CD14-positive monocyte (primary cell): ENCODE measurements at regions not wholly inside any gene's neighbourhood (a gene's known extent, or its start where the extent isn't known, plus 50 kb on each side); places are given as distances from the start of the nearest gene placed in this dataset.

Source experiments
- DNase-seq, 3 donors: peaks; one replicate each; pipeline ENCODE4 v3.0.0-alpha.2; 2011 to 2022
- H2AFZ ChIP-seq: 2 replicates; pipeline ENCODE4 v1.6.0; 2012; ENCODE audit warnings: mild to moderate bottlenecking, low read depth, low read length, inconsistent platforms; ENCODE audit not compliant: insufficient read depth, poor library complexity, severe bottlenecking
- H3K27ac ChIP-seq, 2 donors: 1 replicate in 1 of 2; 2 replicates in 1 of 2; pipeline ENCODE4 v1.5.1; 2012 to 2013; ENCODE audit warnings: low read length in 2 of 2, control low read depth in 1 of 2, inconsistent platforms in 1 of 2, low read depth in 1 of 2, mild to moderate bottlenecking in 1 of 2
- H3K27me3 ChIP-seq, 2 donors: one replicate each; pipeline versions ENCODE4 v1.6.0 to v1.6.1; 2011 to 2013; ENCODE audit warnings: low read length in 2 of 2; ENCODE audit not compliant: control insufficient read depth in 2 of 2, insufficient read depth in 2 of 2
- H3K36me3 ChIP-seq, 2 donors: replicated peaks in 1 of 2; 1 replicate in 1 of 2; 2 replicates in 1 of 2; pipeline versions ENCODE4 v1.5.1 to v1.6.1; 2012 to 2013; ENCODE audit warnings: low read length in 2 of 2, control low read depth in 1 of 2, inconsistent platforms in 1 of 2, mild to moderate bottlenecking in 1 of 2; ENCODE audit not compliant: insufficient read depth in 2 of 2, control insufficient read depth in 1 of 2
- H3K4me1 ChIP-seq, 2 donors: 1 replicate in 1 of 2; 2 replicates in 1 of 2; pipeline versions ENCODE4 v1.5.1 to v1.6.1; 2012 to 2013; ENCODE audit warnings: low read length in 2 of 2, control low read depth in 1 of 2, inconsistent platforms in 1 of 2, mild to moderate bottlenecking in 1 of 2, moderate library complexity in 1 of 2; ENCODE audit not compliant: insufficient read depth in 2 of 2, control insufficient read depth in 1 of 2
- H3K4me2 ChIP-seq: replicated peaks from 2 replicates; pipeline ENCODE3; 2012; ENCODE audit warnings: low read length, moderate library complexity, mild to moderate bottlenecking; ENCODE audit not compliant: poor library complexity, severe bottlenecking; ENCODE audit errors: extremely low read depth
- H3K4me3 ChIP-seq, 3 experiments: fragments of 200-600 bp in 1 of 3; sonication (generic) in 1 of 3; replicated peaks in 1 of 3; 1 replicate in 2 of 3; 2 replicates in 1 of 3; pipeline ENCODE4 v1.5.1; 2011 to 2013; ENCODE audit warnings: low read length in 3 of 3, mild to moderate bottlenecking in 3 of 3, control low read depth in 2 of 3, low read depth in 2 of 3, inconsistent platforms in 1 of 3, moderate library complexity in 1 of 3
- H3K79me2 ChIP-seq: 2 replicates; pipeline ENCODE4 v1.6.0; 2012; ENCODE audit warnings: mild to moderate bottlenecking, control low read depth, inconsistent platforms, low read length, moderate library complexity; ENCODE audit not compliant: insufficient read depth
- H3K9ac ChIP-seq: 2 replicates; pipeline ENCODE4 v1.6.0; 2017; ENCODE audit warnings: low read length, mild to moderate bottlenecking; ENCODE audit not compliant: insufficient read depth, poor library complexity, severe bottlenecking
- H3K9me3 ChIP-seq, 2 donors: replicated peaks in 1 of 2; 1 replicate in 1 of 2; 2 replicates in 1 of 2; pipeline versions ENCODE4 v1.5.1 to v1.6.1; 2012 to 2013; ENCODE audit warnings: low read length in 2 of 2, control low read depth in 1 of 2; ENCODE audit not compliant: control insufficient read depth in 1 of 2, insufficient read depth in 1 of 2
- H4K20me1 ChIP-seq: 2 replicates; pipeline ENCODE4 v1.6.0; 2012; ENCODE audit warnings: mild to moderate bottlenecking, low read length, control low read depth, moderate library complexity; ENCODE audit not compliant: insufficient read depth
- H3K27ac Mint-ChIP-seq, 7 donors: one replicate each; pipeline ENCODE4 v1.8.0; 2020; ENCODE audit warnings: mild to moderate bottlenecking in 7 of 7, mixed read lengths in 7 of 7, moderate library complexity in 6 of 7, inconsistent platforms in 2 of 7
- H3K27me3 Mint-ChIP-seq, 3 donors: one replicate each; pipeline ENCODE4 v1.8.0; 2021 to 2022; ENCODE audit warnings: low read depth in 3 of 3, mild to moderate bottlenecking in 3 of 3, mixed read lengths in 3 of 3, moderate library complexity in 3 of 3, inconsistent platforms in 1 of 3
- H3K36me3 Mint-ChIP-seq, 2 donors: one replicate each; pipeline ENCODE4 v1.8.0; 2020; ENCODE audit warnings: mixed read lengths in 2 of 2, inconsistent platforms in 1 of 2, mild to moderate bottlenecking in 1 of 2
- H3K4me1 Mint-ChIP-seq: one replicate; pipeline ENCODE4 v1.8.0; 2020; ENCODE audit warnings: mild to moderate bottlenecking, mixed read lengths
- H3K4me3 Mint-ChIP-seq, 2 donors: one replicate each; pipeline ENCODE4 v1.8.0; 2020; ENCODE audit warnings: mild to moderate bottlenecking in 2 of 2, mixed read lengths in 2 of 2, moderate library complexity in 1 of 2
- H3K9me3 Mint-ChIP-seq, 7 donors: one replicate each; pipeline ENCODE4 v1.8.0; 2020 to 2022; ENCODE audit warnings: mixed read lengths in 7 of 7, mild to moderate bottlenecking in 6 of 7, moderate library complexity in 6 of 7, inconsistent platforms in 2 of 7
- WGBS: methylation state at CpG from one replicate; pipeline ENCODE4 v1.1.5; 2013; ENCODE audit warnings: missing lambda C conversion rate; ENCODE audit not compliant: insufficient coverage; 5-methylcytosine and 5-hydroxymethylcytosine counted together
- intact Hi-C, 2 donors: fragments of 100-400 bp; cut with micrococcal nuclease; formaldehyde crosslinking; loops; one replicate each; pipeline versions ENCODE4 v1.15.0 to v1.15.1; 2023
- TF ChIP-seq, protein P1 (sequence below): fragments of 200-600 bp; IDR thresholded peaks from one replicate; pipeline ENCODE4 v1.8.0; 2022; ENCODE audit warnings: antibody characterized with exemption, mild to moderate bottlenecking

DNA sequence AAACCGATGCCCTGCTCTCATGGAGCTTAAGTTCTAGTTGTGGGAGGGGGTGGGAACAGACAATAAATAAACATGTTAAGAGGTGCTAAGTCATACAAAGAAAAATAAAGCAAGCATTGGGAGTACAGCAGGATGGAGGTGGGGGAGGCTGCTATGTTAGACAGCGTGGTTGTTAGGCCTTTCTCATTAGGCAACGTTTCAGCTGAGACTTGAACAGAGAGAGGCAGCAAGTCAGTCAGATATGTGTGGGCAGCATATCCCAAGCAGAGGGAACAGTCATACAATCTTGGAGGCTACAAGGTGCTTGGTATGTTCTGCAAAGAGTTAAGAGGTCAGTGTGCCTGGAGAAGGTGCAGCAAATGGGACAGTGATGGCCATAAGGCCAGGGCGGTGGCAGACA, 97.7 kb upstream of the CCDC196 start:
- Histone ChIP-seq H3K27me3 (no peaks in the 10 kb centered on the region), H3K27ac (no peak overlapping the region), H3K36me3 (no peaks in the 10 kb centered on the region), H2AFZ (no peak overlapping the region), H3K4me1 (no peaks in the 10 kb centered on the region), H3K4me3 (no peak overlapping the region), H3K79me2 (no peaks in the 10 kb centered on the region), H3K4me2 (no peak overlapping the region), H3K9ac (no peak overlapping the region), H4K20me1 (no peaks in the 10 kb centered on the region), H3K9me3 (no peaks in the 10 kb centered on the region)
- no peak for DNase-seq
- Mint-ChIP-seq H3K4me1 (no peaks in the 10 kb centered on the region), H3K4me3 (no peak overlapping the region), H3K36me3 (no peaks in the 10 kb centered on the region), H3K9me3 (peaks cover 0 to 2% (median 0%) of the 10 kb centered on the region in 7 donors), H3K27me3 (peaks cover 0 to 2% (median 0%) of the 10 kb centered on the region in 3 donors), H3K27ac (no peak overlapping the region)
- intact Hi-C loops = no loop called here
- TF ChIP-seq, protein P1, sequence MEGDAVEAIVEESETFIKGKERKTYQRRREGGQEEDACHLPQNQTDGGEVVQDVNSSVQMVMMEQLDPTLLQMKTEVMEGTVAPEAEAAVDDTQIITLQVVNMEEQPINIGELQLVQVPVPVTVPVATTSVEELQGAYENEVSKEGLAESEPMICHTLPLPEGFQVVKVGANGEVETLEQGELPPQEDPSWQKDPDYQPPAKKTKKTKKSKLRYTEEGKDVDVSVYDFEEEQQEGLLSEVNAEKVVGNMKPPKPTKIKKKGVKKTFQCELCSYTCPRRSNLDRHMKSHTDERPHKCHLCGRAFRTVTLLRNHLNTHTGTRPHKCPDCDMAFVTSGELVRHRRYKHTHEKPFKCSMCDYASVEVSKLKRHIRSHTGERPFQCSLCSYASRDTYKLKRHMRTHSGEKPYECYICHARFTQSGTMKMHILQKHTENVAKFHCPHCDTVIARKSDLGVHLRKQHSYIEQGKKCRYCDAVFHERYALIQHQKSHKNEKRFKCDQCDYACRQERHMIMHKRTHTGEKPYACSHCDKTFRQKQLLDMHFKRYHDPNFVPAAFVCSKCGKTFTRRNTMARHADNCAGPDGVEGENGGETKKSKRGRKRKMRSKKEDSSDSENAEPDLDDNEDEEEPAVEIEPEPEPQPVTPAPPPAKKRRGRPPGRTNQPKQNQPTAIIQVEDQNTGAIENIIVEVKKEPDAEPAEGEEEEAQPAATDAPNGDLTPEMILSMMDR = no peak
- 92% methylated on average over 4 of the region's 4 CpGs for WGBS

DNA sequence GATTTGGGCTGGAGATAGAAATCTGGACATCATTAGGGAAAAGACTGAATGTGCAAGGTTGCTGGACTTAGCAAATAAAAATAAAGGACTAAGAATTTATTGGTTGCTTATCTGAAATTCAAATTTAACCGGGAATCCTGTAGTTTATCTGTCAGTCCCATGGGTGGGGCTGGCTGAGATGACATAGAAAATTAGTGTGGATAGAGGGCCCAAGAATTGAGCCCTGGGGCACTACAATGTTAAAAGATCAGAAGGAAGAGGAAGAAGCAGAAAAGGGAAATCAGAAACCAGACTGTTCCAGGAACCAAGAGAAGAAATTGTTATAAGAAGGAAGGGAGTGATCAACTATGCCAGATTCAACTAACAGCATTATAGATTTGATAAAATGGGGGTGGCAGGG, 96.7 kb upstream of the CCDC196 start:
- Histone ChIP-seq H3K4me2 (no peak overlapping the region), H3K27me3 (no peaks in the 10 kb centered on the region), H2AFZ (no peak overlapping the region), H3K4me1 (no peaks in the 10 kb centered on the region), H3K36me3 (no peaks in the 10 kb centered on the region), H3K9ac (no peak overlapping the region), H3K9me3 (no peaks in the 10 kb centered on the region), H3K4me3 (no peak overlapping the region), H3K79me2 (no peaks in the 10 kb centered on the region), H3K27ac (no peak overlapping the region), H4K20me1 (no peaks in the 10 kb centered on the region)
- no peaks in the 10 kb centered on the region for H3K4me1 Mint-ChIP-seq
- intact Hi-C loops = no loop called here
- TF ChIP-seq, protein P1 = no peak
- peaks cover 0 to 2% (median 0%) of the 10 kb centered on the region in 7 donors for H3K9me3 Mint-ChIP-seq
- WGBS = 100% methylated on average over 1 of the region's 1 CpG
- no peak overlapping the region for H3K4me3 Mint-ChIP-seq
- H3K27me3 Mint-ChIP-seq = peaks cover 0 to 2% (median 0%) of the 10 kb centered on the region in 3 donors
- H3K36me3 Mint-ChIP-seq = no peaks in the 10 kb centered on the region
- no peak overlapping the region for H3K27ac Mint-ChIP-seq
- no peak for DNase-seq
